Thoracic aorta (tissue), 2 donors: ENCODE measurements at regions not wholly inside any gene's neighbourhood (a gene's known extent, or its start where the extent isn't known, plus 50 kb on each side); places are given as distances from the start of the nearest gene placed in this dataset.

Source experiments
- ATAC-seq: fragments of 150-250 bp; one replicate; pipeline ENCODE4 v1.8.0; 2017; ENCODE audit warnings: low read depth; ENCODE audit not compliant: insufficient number of reproducible peaks, low FRiP score
- DNase-seq: peaks from one replicate; pipeline ENCODE4 v3.0.0-alpha.2; 2020; ENCODE audit warnings: low spot score
- H3K27ac ChIP-seq, 2 donors: fragments of 200-600 bp; sonication (generic); 1 replicate in 1 of 2; 2 replicates in 1 of 2; pipeline ENCODE4 v1.5.1; 2016; ENCODE audit warnings: mild to moderate bottlenecking in 2 of 2, moderate library complexity in 2 of 2
- H3K27me3 ChIP-seq: fragments of 200-600 bp; sonication (generic); replicated peaks from 2 replicates; pipeline ENCODE4 v1.6.0; 2016; ENCODE audit warnings: mild to moderate bottlenecking; ENCODE audit not compliant: insufficient read depth
- H3K36me3 ChIP-seq: fragments of 200-600 bp; sonication (generic); one replicate; pipeline ENCODE4 v1.5.1; 2016
- H3K4me1 ChIP-seq, 2 donors: fragments of 200-600 bp; sonication (generic); 1 replicate in 1 of 2; 2 replicates in 1 of 2; pipeline versions ENCODE4 v1.5.1 to v1.6.0; 2016; ENCODE audit warnings: low read depth in 2 of 2, mild to moderate bottlenecking in 1 of 2; ENCODE audit not compliant: control insufficient read depth in 1 of 2
- H3K4me3 ChIP-seq: fragments of 200-600 bp; sonication (generic); 2 replicates; pipeline ENCODE4 v1.5.1; 2016; ENCODE audit warnings: mild to moderate bottlenecking
- H3K9me3 ChIP-seq: fragments of 200-600 bp; sonication (generic); 2 replicates; pipeline ENCODE4 v1.5.1; 2016
- CTCF ChIP-seq: fragments of 200-600 bp; sonication (generic); IDR thresholded peaks from one replicate; pipeline ENCODE4 v1.5.1; 2019; ENCODE audit warnings: antibody characterized with exemption

- TF ChIP-seq CTCF = no peak
- no peaks in the 10 kb centered on the region for H3K27me3 ChIP-seq
- no peaks in the 10 kb centered on the region for H3K4me1 ChIP-seq
- ATAC-seq (no peak), DNase-seq (no peak)
- H3K36me3 ChIP-seq = no peaks in the 10 kb centered on the region
- H3K27ac ChIP-seq = no peak overlapping the region
- H3K9me3 ChIP-seq = peaks cover 7% of the 10 kb centered on the region
- H3K4me3 ChIP-seq = no peak overlapping the region
These were observed 209.3 kb downstream of the AKAIN1 start for GRCh38 chr18:4987452-4988405.

- Histone ChIP-seq H3K36me3 (no peaks in the 10 kb centered on the region), H3K4me3 (no peak overlapping the region), H3K4me1 (no peaks in the 10 kb centered on the region), H3K27ac (no peak overlapping the region), H3K9me3 (peaks cover 9% of the 10 kb centered on the region), H3K27me3 (no peaks in the 10 kb centered on the region)
- TF ChIP-seq CTCF = no peak
- DNase-seq (no peak), ATAC-seq (no peak)
These were observed 210.4 kb downstream of the AKAIN1 start for GRCh38 chr18:4986677-4987076.

- no peaks in the 10 kb centered on the region for H3K36me3 ChIP-seq
- H3K27ac ChIP-seq = no peak overlapping the region
- H3K4me1 ChIP-seq = no peaks in the 10 kb centered on the region
- no peaks in the 10 kb centered on the region for H3K27me3 ChIP-seq
- ATAC-seq (no peak), DNase-seq (no peak)
- no peak overlapping the region for H3K4me3 ChIP-seq
- no peak for TF ChIP-seq CTCF
- H3K9me3 ChIP-seq = peaks cover 9% of the 10 kb centered on the region
These were observed 211.0 kb downstream of the AKAIN1 start for GRCh38 chr18:4986066-4986465.

- Histone ChIP-seq H3K36me3 (no peaks in the 10 kb centered on the region), H3K27ac (no peak overlapping the region), H3K27me3 (no peaks in the 10 kb centered on the region), H3K4me3 (no peak overlapping the region), H3K4me1 (no peaks in the 10 kb centered on the region), H3K9me3 (no peaks in the 10 kb centered on the region)
- DNase-seq = no peak
- no peak for ATAC-seq
- TF ChIP-seq CTCF = no peak
These were observed 235.7 kb downstream of the AKAIN1 start for GRCh38 chr18:4961121-4961909.

GRCh38 chr18:4960578-4960977, 236.5 kb downstream of the AKAIN1 start:
- no peaks in the 10 kb centered on the region for H3K4me1 ChIP-seq
- no peaks in the 10 kb centered on the region for H3K36me3 ChIP-seq
- H3K4me3 ChIP-seq = no peak overlapping the region
- H3K27ac ChIP-seq = no peak overlapping the region
- DNase-seq (no peak), ATAC-seq (no peak)
- no peaks in the 10 kb centered on the region for H3K9me3 ChIP-seq
- TF ChIP-seq CTCF = no peak
- H3K27me3 ChIP-seq = no peaks in the 10 kb centered on the region
